ENCODE measurements at regions not wholly inside any gene's neighbourhood (a gene's known extent, or its start where the extent isn't known, plus 50 kb on each side); places are given as distances from the start of the nearest gene placed in this dataset.

GRCh38 chr10:29050081-29050480, 238.8 kb upstream of the LYZL1 start:
- Histone ChIP-seq H3K4me3 (ENCODE audit: insufficient read depth, low read length) (no peak overlapping the region), H3K27me3 (ENCODE audit: insufficient read depth, low read length) (peaks cover 47% of the 10 kb centered on the region), H2AFZ (ENCODE audit: low read length) (no peak overlapping the region), H3K36me3 (ENCODE audit: insufficient read depth, low read length) (no peaks in the 10 kb centered on the region), H3K9me3 (ENCODE audit: low read depth, low read length) (no peaks in the 10 kb centered on the region), H4K20me1 (ENCODE audit: insufficient read depth, low read length) (no peaks in the 10 kb centered on the region), H3K79me2 (ENCODE audit: insufficient read depth, low read length) (no peaks in the 10 kb centered on the region), H3K4me2 (ENCODE audit: insufficient read depth, low read length) (no peak overlapping the region), H3K4me1 (ENCODE audit: insufficient read depth, low read length) (no peaks in the 10 kb centered on the region), H3K27ac (ENCODE audit: low read depth, low read length) (no peak overlapping the region)
- DNase-seq (ENCODE audit: insufficient read length, low spot score, missing footprints): no peak
- no peak for TF ChIP-seq CTCF (IDR thresholded peaks at IDR 0.05; ENCODE audit: extremely low read depth, low read depth, low read length)

- no peak for DNase-seq (ENCODE audit: insufficient read length, low spot score, missing footprints)
- Histone ChIP-seq H2AFZ (ENCODE audit: low read length) (no peak overlapping the region), H3K79me2 (ENCODE audit: insufficient read depth, low read length) (no peaks in the 10 kb centered on the region), H3K27me3 (ENCODE audit: insufficient read depth, low read length) (peaks cover 47% of the 10 kb centered on the region), H3K9me3 (ENCODE audit: low read depth, low read length) (no peaks in the 10 kb centered on the region), H3K4me2 (ENCODE audit: insufficient read depth, low read length) (no peak overlapping the region), H4K20me1 (ENCODE audit: insufficient read depth, low read length) (peaks cover 2% of the 10 kb centered on the region), H3K4me3 (ENCODE audit: insufficient read depth, low read length) (no peak overlapping the region), H3K4me1 (ENCODE audit: insufficient read depth, low read length) (no peaks in the 10 kb centered on the region), H3K36me3 (ENCODE audit: insufficient read depth, low read length) (no peaks in the 10 kb centered on the region), H3K27ac (ENCODE audit: low read depth, low read length) (no peak overlapping the region)
- no peak for TF ChIP-seq CTCF (IDR thresholded peaks at IDR 0.05; ENCODE audit: extremely low read depth, low read depth, low read length)
These were observed 233.8 kb upstream of the LYZL1 start for GRCh38 chr10:29055101-29055500.

DNA sequence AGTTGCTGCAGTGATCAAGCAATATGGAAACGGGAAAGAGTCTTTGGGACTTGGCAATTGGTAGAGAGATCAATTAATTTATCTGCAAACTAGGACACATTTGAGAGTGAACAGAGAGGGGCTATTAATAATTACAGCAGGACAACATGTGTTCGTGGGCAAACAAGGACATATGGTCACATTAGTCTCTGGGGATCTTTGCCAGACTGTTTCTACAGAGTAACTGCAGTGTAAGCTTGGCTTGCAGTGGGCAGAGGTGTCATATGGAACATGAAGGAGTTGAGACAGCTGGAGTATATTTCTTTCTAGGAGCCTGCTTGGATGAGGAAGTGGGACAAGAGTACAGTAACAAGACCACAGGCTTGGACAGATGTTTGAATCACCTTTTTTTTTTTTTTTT, 232.1 kb upstream of the LYZL1 start:
- Histone ChIP-seq H3K79me2 (ENCODE audit: insufficient read depth, low read length) (no peaks in the 10 kb centered on the region), H4K20me1 (ENCODE audit: insufficient read depth, low read length) (peaks cover 2% of the 10 kb centered on the region), H2AFZ (ENCODE audit: low read length) (no peak overlapping the region), H3K27me3 (ENCODE audit: insufficient read depth, low read length) (peaks cover 46% of the 10 kb centered on the region), H3K4me1 (ENCODE audit: insufficient read depth, low read length) (no peaks in the 10 kb centered on the region), H3K9me3 (ENCODE audit: low read depth, low read length) (no peaks in the 10 kb centered on the region), H3K4me3 (ENCODE audit: insufficient read depth, low read length) (no peak overlapping the region), H3K27ac (ENCODE audit: low read depth, low read length) (no peak overlapping the region), H3K4me2 (ENCODE audit: insufficient read depth, low read length) (no peak overlapping the region), H3K36me3 (ENCODE audit: insufficient read depth, low read length) (no peaks in the 10 kb centered on the region)
- TF ChIP-seq CTCF (IDR thresholded peaks at IDR 0.05; ENCODE audit: extremely low read depth, low read depth, low read length): no peak
- DNase-seq (ENCODE audit: insufficient read length, low spot score, missing footprints): no peak

GRCh38 chr10:29057822-29058331, 231.0 kb upstream of the LYZL1 start:
- Histone ChIP-seq H3K4me2 (ENCODE audit: insufficient read depth, low read length) (no peak overlapping the region), H3K27ac (ENCODE audit: low read depth, low read length) (no peak overlapping the region), H3K4me3 (ENCODE audit: insufficient read depth, low read length) (no peak overlapping the region), H3K4me1 (ENCODE audit: insufficient read depth, low read length) (no peaks in the 10 kb centered on the region), H2AFZ (ENCODE audit: low read length) (no peak overlapping the region), H3K79me2 (ENCODE audit: insufficient read depth, low read length) (no peaks in the 10 kb centered on the region), H3K36me3 (ENCODE audit: insufficient read depth, low read length) (no peaks in the 10 kb centered on the region), H3K27me3 (ENCODE audit: insufficient read depth, low read length) (peaks cover 40% of the 10 kb centered on the region), H4K20me1 (ENCODE audit: insufficient read depth, low read length) (peaks cover 2% of the 10 kb centered on the region), H3K9me3 (ENCODE audit: low read depth, low read length) (no peaks in the 10 kb centered on the region)
- DNase-seq (ENCODE audit: insufficient read length, low spot score, missing footprints): no peak
- TF ChIP-seq CTCF (IDR thresholded peaks at IDR 0.05; ENCODE audit: extremely low read depth, low read depth, low read length): no peak

Data from osteoblast (primary cell).